ENCODE measurements at regions not wholly inside any gene's neighbourhood (a gene's known extent, or its start where the extent isn't known, plus 50 kb on each side); places are given as distances from the start of the nearest gene placed in this dataset.

DNA sequence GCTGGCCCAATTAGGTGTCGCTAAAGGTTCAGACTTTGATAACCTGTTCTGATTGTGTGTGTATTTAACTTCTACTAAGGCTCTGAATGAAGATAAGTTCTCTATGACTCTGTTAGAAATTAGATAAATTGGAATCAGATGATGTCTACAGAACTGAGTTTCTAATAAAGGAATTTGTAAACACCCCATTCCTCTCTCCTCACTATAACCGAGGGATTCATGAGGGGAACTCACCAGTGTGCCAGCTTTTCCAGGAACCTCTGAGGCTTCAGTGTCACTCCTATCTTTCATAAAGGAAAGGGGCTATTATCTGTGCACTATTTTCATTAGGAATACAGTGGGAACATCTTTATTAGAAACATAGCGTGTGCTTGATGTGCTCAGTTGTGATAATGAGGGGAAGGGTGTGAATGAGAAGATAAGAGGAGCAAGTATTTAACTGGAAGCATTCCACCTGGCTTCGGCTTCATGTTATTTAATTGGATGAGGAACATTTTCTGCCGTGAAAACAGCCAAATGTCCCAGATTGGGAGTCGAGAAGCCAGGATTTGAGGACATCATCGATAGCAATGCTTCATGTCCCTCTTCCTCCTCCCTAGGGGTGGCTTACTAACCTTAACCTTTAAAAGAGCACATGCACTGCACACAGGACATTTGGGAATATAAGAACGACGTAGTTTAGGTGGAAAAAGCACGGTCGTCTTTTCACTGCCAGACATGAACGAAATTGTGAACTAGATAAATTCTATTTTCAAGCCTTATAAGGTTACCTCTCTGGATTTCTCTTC is 84.8 kb upstream of the TCF4 start:
- TF ChIP-seq, protein P1, sequence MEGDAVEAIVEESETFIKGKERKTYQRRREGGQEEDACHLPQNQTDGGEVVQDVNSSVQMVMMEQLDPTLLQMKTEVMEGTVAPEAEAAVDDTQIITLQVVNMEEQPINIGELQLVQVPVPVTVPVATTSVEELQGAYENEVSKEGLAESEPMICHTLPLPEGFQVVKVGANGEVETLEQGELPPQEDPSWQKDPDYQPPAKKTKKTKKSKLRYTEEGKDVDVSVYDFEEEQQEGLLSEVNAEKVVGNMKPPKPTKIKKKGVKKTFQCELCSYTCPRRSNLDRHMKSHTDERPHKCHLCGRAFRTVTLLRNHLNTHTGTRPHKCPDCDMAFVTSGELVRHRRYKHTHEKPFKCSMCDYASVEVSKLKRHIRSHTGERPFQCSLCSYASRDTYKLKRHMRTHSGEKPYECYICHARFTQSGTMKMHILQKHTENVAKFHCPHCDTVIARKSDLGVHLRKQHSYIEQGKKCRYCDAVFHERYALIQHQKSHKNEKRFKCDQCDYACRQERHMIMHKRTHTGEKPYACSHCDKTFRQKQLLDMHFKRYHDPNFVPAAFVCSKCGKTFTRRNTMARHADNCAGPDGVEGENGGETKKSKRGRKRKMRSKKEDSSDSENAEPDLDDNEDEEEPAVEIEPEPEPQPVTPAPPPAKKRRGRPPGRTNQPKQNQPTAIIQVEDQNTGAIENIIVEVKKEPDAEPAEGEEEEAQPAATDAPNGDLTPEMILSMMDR (IDR thresholded peaks at IDR 0.05) = no peak
- TF ChIP-seq POLR2A (IDR thresholded peaks at IDR 0.05) = no peak
